Spleen (tissue), 7 donors: ENCODE measurements at regions not wholly inside any gene's neighbourhood (a gene's known extent, or its start where the extent isn't known, plus 50 kb on each side); places are given as distances from the start of the nearest gene placed in this dataset.

Experiments
- CTCF ChIP-seq, 11 experiments: fragments of 200-600 bp in 7 of 11; fragments of 450-650 bp in 4 of 11; sonication (generic) in 4 of 11; IDR thresholded peaks in 8 of 11; conservative IDR thresholded peaks in 3 of 11; 1 replicate in 7 of 11; 2 replicates in 4 of 11; pipeline versions ENCODE4 v1.4.0 to v1.8.0; 2016 to 2021; ENCODE audit warnings: antibody characterized with exemption in 11 of 11, inconsistent platforms in 4 of 11, mild to moderate bottlenecking in 1 of 11
- POLR2A ChIP-seq, 3 donors: fragments of 450-650 bp; IDR thresholded peaks; one replicate each; pipeline ENCODE4 v1.5.1; 2017; ENCODE audit warnings: antibody characterized with exemption in 3 of 3, mild to moderate bottlenecking in 1 of 3
- POLR2AphosphoS5 ChIP-seq, 3 donors: sonication (generic); formaldehyde crosslinking; IDR thresholded peaks; one replicate each; pipeline ENCODE4 v1.5.1; 2017; ENCODE audit warnings: antibody characterized with exemption in 3 of 3
- donor health status: DM: no; HTN: no; CAD: no; lungs with moderate emphysema.
- donor health status: DM: no; HTN: no; CAD: no.
- donor health status: DM: no; HTN: no; CAD: no.

- TF ChIP-seq CTCF (IDR thresholded peaks at IDR 0.05 in 8 of 11, conservative IDR thresholded peaks at IDR 0.05 in 3 of 11) (no peak), POLR2AphosphoS5 (IDR thresholded peaks at IDR 0.05) (no peak), POLR2A (IDR thresholded peaks at IDR 0.05) (no peak)
Measured at GRCh38 chr12:130090542-130090941, 71.7 kb upstream of the FZD10 start.
